Suprapubic skin (tissue), 4 donors: ENCODE measurements at regions not wholly inside any gene's neighbourhood (a gene's known extent, or its start where the extent isn't known, plus 50 kb on each side); places are given as distances from the start of the nearest gene placed in this dataset.

Experiments used
- POLR2A ChIP-seq, 2 donors: fragments of 450-650 bp; IDR thresholded peaks; one replicate each; pipeline ENCODE4 v1.6.1; 2017; ENCODE audit warnings: antibody characterized with exemption in 2 of 2, mild to moderate bottlenecking in 2 of 2, moderate library complexity in 2 of 2
- POLR2AphosphoS5 ChIP-seq, 3 donors: sonication (generic); formaldehyde crosslinking; IDR thresholded peaks; one replicate each; pipeline ENCODE4 v1.6.1; 2017; ENCODE audit warnings: antibody characterized with exemption in 3 of 3
- TF ChIP-seq, protein P1 (sequence below), 2 donors: fragments of 200-600 bp in 1 of 2; fragments of 450-650 bp in 1 of 2; sonication (generic) in 1 of 2; IDR thresholded peaks; one replicate each; pipeline ENCODE4 v1.5.1; 2016 to 2019; ENCODE audit warnings: antibody characterized with exemption in 2 of 2, mild to moderate bottlenecking in 1 of 2, moderate library complexity in 1 of 2

DNA sequence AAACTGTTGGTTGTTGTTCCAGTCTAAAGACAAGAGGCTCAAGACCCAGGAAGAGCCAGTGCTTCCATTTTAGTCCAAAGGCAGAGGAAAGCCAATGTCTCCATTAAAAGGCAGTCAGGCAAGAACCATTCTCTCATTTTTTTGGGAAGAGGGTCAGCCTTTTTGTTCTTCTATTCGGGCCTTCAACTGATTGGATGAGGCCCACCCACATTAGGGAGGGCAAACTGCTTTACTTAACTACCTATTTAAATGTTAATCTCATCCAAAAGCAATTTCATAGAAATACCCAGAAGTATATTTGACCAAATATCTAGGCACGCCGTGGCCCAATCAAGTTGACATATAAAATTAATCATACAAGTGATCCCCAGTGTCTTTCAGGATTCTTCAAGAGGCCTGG lies 104.4 kb upstream of the SYT6 start:
- TF ChIP-seq, protein P1, sequence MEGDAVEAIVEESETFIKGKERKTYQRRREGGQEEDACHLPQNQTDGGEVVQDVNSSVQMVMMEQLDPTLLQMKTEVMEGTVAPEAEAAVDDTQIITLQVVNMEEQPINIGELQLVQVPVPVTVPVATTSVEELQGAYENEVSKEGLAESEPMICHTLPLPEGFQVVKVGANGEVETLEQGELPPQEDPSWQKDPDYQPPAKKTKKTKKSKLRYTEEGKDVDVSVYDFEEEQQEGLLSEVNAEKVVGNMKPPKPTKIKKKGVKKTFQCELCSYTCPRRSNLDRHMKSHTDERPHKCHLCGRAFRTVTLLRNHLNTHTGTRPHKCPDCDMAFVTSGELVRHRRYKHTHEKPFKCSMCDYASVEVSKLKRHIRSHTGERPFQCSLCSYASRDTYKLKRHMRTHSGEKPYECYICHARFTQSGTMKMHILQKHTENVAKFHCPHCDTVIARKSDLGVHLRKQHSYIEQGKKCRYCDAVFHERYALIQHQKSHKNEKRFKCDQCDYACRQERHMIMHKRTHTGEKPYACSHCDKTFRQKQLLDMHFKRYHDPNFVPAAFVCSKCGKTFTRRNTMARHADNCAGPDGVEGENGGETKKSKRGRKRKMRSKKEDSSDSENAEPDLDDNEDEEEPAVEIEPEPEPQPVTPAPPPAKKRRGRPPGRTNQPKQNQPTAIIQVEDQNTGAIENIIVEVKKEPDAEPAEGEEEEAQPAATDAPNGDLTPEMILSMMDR (IDR thresholded peaks at IDR 0.05) = no peak
- TF ChIP-seq POLR2A (IDR thresholded peaks at IDR 0.05) (no peak), POLR2AphosphoS5 (IDR thresholded peaks at IDR 0.05) (no peak)
